ENCODE measurements at regions not wholly inside any gene's neighbourhood (a gene's known extent, or its start where the extent isn't known, plus 50 kb on each side); places are given as distances from the start of the nearest gene placed in this dataset.
"Not testable (repeated sequence)": the region's sequence is repeated elsewhere in the genome, so short reads cannot be mapped to it uniquely, and the experiment has no call there.

DNA sequence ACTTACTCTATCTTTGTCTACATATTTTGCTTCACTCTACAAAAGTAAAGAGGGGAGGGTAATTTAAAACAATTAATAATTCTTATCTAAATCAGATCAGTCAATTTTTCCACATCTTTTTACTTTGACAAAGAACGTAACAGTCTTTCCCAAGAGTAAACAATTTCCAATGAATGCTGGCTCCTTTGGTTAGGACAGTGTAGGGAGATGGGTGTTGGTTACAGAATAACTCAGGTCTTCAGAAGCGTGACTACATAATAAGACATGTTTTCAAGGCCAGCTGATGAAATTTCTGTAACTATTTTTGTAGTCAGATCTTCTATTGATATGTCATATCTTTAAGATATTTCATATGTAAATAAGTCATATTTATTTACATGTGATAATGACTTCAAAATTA is 183.0 kb upstream of the CAND1 start:
- WGBS, 2 donors, result 76 to 81% methylated on average over 2 of the region's 2 CpGs
- TF ChIP-seq, protein P1, sequence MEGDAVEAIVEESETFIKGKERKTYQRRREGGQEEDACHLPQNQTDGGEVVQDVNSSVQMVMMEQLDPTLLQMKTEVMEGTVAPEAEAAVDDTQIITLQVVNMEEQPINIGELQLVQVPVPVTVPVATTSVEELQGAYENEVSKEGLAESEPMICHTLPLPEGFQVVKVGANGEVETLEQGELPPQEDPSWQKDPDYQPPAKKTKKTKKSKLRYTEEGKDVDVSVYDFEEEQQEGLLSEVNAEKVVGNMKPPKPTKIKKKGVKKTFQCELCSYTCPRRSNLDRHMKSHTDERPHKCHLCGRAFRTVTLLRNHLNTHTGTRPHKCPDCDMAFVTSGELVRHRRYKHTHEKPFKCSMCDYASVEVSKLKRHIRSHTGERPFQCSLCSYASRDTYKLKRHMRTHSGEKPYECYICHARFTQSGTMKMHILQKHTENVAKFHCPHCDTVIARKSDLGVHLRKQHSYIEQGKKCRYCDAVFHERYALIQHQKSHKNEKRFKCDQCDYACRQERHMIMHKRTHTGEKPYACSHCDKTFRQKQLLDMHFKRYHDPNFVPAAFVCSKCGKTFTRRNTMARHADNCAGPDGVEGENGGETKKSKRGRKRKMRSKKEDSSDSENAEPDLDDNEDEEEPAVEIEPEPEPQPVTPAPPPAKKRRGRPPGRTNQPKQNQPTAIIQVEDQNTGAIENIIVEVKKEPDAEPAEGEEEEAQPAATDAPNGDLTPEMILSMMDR (IDR thresholded peaks at IDR 0.05), result no peak
- no peak for TF ChIP-seq POLR2A (IDR thresholded peaks at IDR 0.05)
- no peak for DNase-seq (ENCODE audit: low spot score in 2 of 2)
- H3K4me3 ChIP-seq (ENCODE audit: low read depth, poor library complexity, severe bottlenecking), result no peak overlapping the region
- intact Hi-C loops (cut with DNase I; ENCODE audit: low total_unique reads), result no loop called here

DNA sequence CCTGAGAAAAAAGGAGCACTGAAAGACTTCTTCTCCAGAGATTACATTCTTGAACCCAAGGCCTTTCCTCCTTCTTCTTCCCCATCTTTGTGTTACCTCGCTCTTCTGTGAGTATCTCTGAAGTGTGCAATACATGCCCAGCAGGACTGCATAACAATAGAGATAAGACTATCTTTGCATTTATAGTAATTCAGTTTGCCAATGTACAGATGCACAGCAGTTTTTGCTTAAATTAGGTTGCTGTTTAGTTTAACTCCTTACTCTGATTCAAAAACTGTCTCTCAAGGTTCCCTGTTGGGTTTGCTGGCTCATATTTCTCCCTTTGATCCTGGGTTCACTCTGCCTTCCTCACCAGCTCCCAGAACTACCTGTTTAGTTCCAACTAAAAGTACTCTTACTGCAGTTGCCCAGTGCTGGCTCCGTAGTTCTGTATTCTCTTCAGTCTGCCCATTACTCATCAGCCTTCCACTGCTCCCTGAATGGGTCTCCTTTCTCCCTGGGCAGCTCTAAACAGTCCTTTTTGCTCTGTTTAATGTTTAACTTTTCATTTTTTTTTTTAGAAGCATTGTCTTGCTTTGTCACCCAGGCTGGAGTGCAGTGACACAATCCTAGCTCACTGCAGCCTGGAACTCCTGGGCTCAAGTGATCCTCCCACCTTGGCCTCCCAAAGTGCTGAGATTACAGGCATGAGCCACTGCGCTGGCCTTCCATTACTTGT is 180.6 kb upstream of the CAND1 start:
- DNase-seq (ENCODE audit: low spot score in 2 of 2), result no peak
- intact Hi-C loops (cut with DNase I; ENCODE audit: low total_unique reads), result no loop called here
- H3K4me3 ChIP-seq (ENCODE audit: low read depth, poor library complexity, severe bottlenecking), result no peak overlapping the region
- 77 to 83% methylated on average over 3 of the region's 3 CpGs for WGBS, 2 donors
- no peak for TF ChIP-seq POLR2A (IDR thresholded peaks at IDR 0.05)
- TF ChIP-seq, protein P1 (IDR thresholded peaks at IDR 0.05), result no peak

DNA sequence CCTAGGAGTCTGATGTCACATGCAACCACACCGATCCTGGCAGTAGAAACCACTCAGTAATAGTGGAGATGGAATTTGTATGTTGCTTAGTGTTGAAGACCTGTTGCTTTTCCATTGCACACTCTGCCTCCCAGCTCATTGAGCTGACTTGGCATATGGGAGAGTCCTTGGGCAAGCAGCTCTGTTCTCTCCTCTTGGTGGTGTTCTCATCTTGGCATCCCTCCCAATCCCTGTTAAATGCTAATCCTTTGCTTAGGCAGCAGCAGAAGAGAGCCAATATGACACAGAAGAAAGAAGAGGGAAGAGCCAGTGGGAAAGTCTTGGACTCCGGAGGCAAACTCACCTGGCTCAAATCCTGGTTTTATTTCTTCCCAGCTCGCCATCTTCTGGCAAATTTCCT is 178.0 kb upstream of the CAND1 start:
- intact Hi-C loops (cut with DNase I; ENCODE audit: low total_unique reads), result no loop called here
- no peak overlapping the region for H3K4me3 ChIP-seq (ENCODE audit: low read depth, poor library complexity, severe bottlenecking)
- DNase-seq (ENCODE audit: low spot score in 2 of 2), result no peak
- 23 to 44% methylated on average over 3 of the region's 3 CpGs for WGBS, 2 donors
- TF ChIP-seq POLR2A (IDR thresholded peaks at IDR 0.05), result no peak
- TF ChIP-seq, protein P1 (IDR thresholded peaks at IDR 0.05), result no peak

DNA sequence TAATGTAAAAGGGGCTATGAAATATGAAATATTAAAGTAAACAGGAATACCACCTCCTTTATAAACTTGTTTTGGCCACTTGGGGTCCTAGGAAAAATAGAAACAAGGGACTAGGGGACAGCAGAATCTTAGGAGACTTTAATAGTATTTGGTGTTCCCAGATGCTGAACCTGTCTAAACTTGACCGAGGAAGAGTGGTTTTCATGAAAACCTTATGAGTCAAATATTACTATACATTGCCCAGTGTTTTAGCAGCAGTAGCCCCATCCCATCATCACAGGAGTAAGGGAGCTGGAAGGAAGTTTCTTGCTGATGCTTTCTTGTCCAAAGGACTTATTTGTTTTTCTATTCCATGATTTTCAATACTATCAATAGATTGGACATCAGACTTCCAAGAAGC is 177.5 kb upstream of the CAND1 start:
- H3K4me3 ChIP-seq (ENCODE audit: low read depth, poor library complexity, severe bottlenecking), result no peak overlapping the region
- no peak for DNase-seq (ENCODE audit: low spot score in 2 of 2)
- intact Hi-C loops (cut with DNase I; ENCODE audit: low total_unique reads), result no loop called here
- TF ChIP-seq, protein P1 (IDR thresholded peaks at IDR 0.05), result no peak
- no peak for TF ChIP-seq POLR2A (IDR thresholded peaks at IDR 0.05)
- 48 to 59% methylated on average over 1 of the region's 1 CpG for WGBS, 2 donors

DNA sequence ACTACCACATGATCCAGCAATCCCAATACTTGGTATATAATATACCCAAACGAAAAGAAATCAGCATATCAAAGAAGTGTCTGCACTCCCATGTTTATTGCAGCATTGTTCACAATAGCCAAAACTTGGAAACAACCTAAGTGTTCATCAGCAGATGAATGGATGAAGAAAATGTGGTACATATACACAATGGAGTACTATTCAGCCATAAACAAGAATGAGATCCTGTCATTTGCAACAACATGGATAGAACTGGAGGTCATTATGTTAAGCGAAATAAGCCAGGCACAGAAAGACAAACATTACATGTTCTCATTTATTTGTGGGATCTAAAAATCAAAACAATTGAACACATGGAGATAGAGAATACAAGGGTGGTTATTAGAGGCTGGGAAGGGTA is 176.2 kb upstream of the CAND1 start:
- H3K4me3 ChIP-seq (ENCODE audit: low read depth, poor library complexity, severe bottlenecking); DNase-seq (ENCODE audit: low spot score in 2 of 2); intact Hi-C loops (cut with DNase I; ENCODE audit: low total_unique reads): not testable (repeated sequence)
- 84 to 86% methylated on average over 2 of the region's 2 CpGs for WGBS, 2 donors

DNA sequence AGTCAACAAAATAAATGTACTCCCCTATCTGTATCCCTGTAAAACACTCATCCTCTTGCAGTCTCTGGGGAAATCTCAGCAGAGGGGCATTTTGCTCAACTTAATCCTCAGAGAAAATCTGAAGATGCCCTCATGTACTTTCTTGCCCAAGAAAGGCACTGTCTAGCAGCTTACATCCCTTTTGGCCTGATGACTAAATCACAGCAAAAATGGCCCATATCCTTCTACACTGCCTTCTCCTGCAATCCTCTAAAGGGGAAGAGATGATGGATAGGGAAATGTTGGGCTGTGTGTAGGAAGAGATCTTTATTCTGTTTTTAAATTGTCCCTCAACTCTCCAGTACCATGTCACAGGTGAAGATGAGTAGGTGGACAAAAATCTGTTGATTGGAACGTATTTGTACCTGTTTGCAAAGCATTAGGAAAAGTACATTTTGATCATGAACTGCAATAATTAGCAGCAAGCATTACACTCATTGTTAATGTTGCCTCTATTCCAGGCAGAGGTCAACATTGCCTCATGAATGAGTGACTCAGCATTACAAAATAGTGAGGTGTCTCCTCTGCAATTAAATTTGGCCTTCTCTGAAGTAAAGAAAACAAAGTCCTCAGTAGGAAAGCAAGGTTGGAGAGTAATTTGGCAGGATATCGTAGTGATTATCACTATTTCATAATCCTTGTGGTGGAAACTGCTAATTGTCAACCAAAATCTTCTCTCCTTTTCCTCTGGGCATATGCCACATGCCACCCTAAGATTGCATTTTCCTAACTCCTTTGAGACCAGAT is 172.4 kb upstream of the CAND1 start:
- 49 to 50% methylated on average over 2 of the region's 2 CpGs for WGBS, 2 donors

More for the DNA sequence above, 172.4 kb upstream of the CAND1 start:
- no peak overlapping the region for H3K4me3 ChIP-seq (ENCODE audit: low read depth, poor library complexity, severe bottlenecking)
- TF ChIP-seq, protein P1 (IDR thresholded peaks at IDR 0.05), result no peak
- TF ChIP-seq POLR2A (IDR thresholded peaks at IDR 0.05), result no peak
- no peak for DNase-seq (ENCODE audit: low spot score in 2 of 2)
- intact Hi-C loops (cut with DNase I; ENCODE audit: low total_unique reads), result no loop called here

Data from lower leg skin (tissue), 4 donors.